22Rv1 (cell line): ENCODE measurements at regions not wholly inside any gene's neighbourhood (a gene's known extent, or its start where the extent isn't known, plus 50 kb on each side); places are given as distances from the start of the nearest gene placed in this dataset.

Source experiments
- CTCF ChIP-seq: fragments of 450-650 bp; IDR thresholded peaks from 2 replicates; pipeline ENCODE4 v1.5.1; 2017; ENCODE audit warnings: mild to moderate bottlenecking
- ZFX ChIP-seq: fragments of 450-650 bp; IDR thresholded peaks from 2 replicates; pipeline ENCODE4 v1.6.1; 2017; ENCODE audit warnings: antibody characterized with exemption, borderline replicate concordance

GRCh38 chr11:109017489-109017888 is 352.6 kb downstream of the DDX10 start:
- TF ChIP-seq CTCF (no peak), ZFX (no peak)
